Fibroblast of villous mesenchyme (primary cell): ENCODE measurements at regions not wholly inside any gene's neighbourhood (a gene's known extent, or its start where the extent isn't known, plus 50 kb on each side); places are given as distances from the start of the nearest gene placed in this dataset.

Experiments
- DNase-seq: peaks from one replicate; pipeline ENCODE4 v3.0.0-alpha.2; 2010; ENCODE audit warnings: low read depth
- H3K4me3 ChIP-seq: 2 replicates; pipeline ENCODE4 v1.5.1; 2011; ENCODE audit warnings: low read depth, mild to moderate bottlenecking, low read length
- CTCF ChIP-seq: IDR thresholded peaks from 2 replicates; pipeline ENCODE4 v1.5.1; 2012; ENCODE audit warnings: low read depth, mild to moderate bottlenecking, low read length; ENCODE audit not compliant: insufficient read depth

- no peak for TF ChIP-seq CTCF
Observed at GRCh38 chr14:22487941-22488340, 101.1 kb downstream of the DAD1 start.

GRCh38 chr14:22487401-22487800 lies 101.6 kb downstream of the DAD1 start:
- TF ChIP-seq CTCF = no peak
- no peak overlapping the region for H3K4me3 ChIP-seq
- DNase-seq = no peak

More at GRCh38 chr14:22487941-22488340, 101.1 kb downstream of the DAD1 start:
- no peak for DNase-seq
- no peak overlapping the region for H3K4me3 ChIP-seq

- DNase-seq = no peak
- no peak overlapping the region for H3K4me3 ChIP-seq
- TF ChIP-seq CTCF = no peak
Observed at GRCh38 chr14:22486675-22487074, 102.3 kb downstream of the DAD1 start.

GRCh38 chr14:22485649-22486048 lies 103.4 kb downstream of the DAD1 start:
- no peak for TF ChIP-seq CTCF
- DNase-seq = no peak
- no peak overlapping the region for H3K4me3 ChIP-seq

- no peak for TF ChIP-seq CTCF
- no peak overlapping the region for H3K4me3 ChIP-seq
- DNase-seq = peak; percentile 14
Observed at GRCh38 chr14:22485178-22485577, 103.8 kb downstream of the DAD1 start.

GRCh38 chr14:22484632-22485031 lies 104.4 kb downstream of the DAD1 start:
- no peak for TF ChIP-seq CTCF
- no peak overlapping the region for H3K4me3 ChIP-seq
- DNase-seq = peak; percentile 35

- no peak for TF ChIP-seq CTCF
- no peak overlapping the region for H3K4me3 ChIP-seq
- no peak for DNase-seq
Observed at GRCh38 chr14:22483863-22484593, 105.0 kb downstream of the DAD1 start.
